GM12878 (cell line): ENCODE measurements at regions not wholly inside any gene's neighbourhood (a gene's known extent, or its start where the extent isn't known, plus 50 kb on each side); places are given as distances from the start of the nearest gene placed in this dataset.
A peak's percentile ranks its signal among the peaks of the same experiment; 100 is the strongest.

ENCODE experiments used
- ATF7 ChIP-seq: fragments of 450-650 bp; IDR thresholded peaks from 2 replicates; pipeline ENCODE4 v1.6.1; 2016; ENCODE audit warnings: low read depth, mild to moderate bottlenecking
- CREB1 ChIP-seq: IDR thresholded peaks from 2 replicates; pipeline ENCODE4 v1.6.1; 2012; ENCODE audit warnings: low read depth, mild to moderate bottlenecking, inconsistent platforms
- E4F1 ChIP-seq: fragments of 450-650 bp; IDR thresholded peaks from 2 replicates; pipeline ENCODE4 v1.6.1; 2018; ENCODE audit warnings: borderline replicate concordance, mild to moderate bottlenecking; ENCODE audit not compliant: partially characterized antibody
- EP300 ChIP-seq, 2 experiments: fragments of 150-350 bp in 1 of 2; IDR thresholded peaks; 2 replicates each; pipeline ENCODE4 v1.6.1; 2011 to 2012; ENCODE audit warnings: low read depth in 2 of 2, low read length in 2 of 2, borderline replicate concordance in 1 of 2, improper control_type of control experiment in 1 of 2, inconsistent platforms in 1 of 2; ENCODE audit not compliant: control insufficient read depth in 1 of 2
- HDAC2 ChIP-seq: fragments of 200-600 bp; sonication (generic); IDR thresholded peaks from 2 replicates; pipeline ENCODE4 v1.6.1; 2017
- HDAC6 ChIP-seq: fragments of 200-600 bp; sonication (generic); IDR thresholded peaks from one replicate; pipeline ENCODE4 v1.8.0; 2017; ENCODE audit warnings: antibody characterized with exemption; ENCODE audit not compliant: unreplicated experiment
- KAT2A ChIP-seq: conservative IDR thresholded peaks from 2 replicates; pipeline ENCODE4 v1.6.1; 2011; ENCODE audit warnings: low read depth, low read length; ENCODE audit not compliant: control insufficient read depth
- MYB ChIP-seq: fragments of 150-350 bp; IDR thresholded peaks from 2 replicates; pipeline ENCODE4 v1.6.1; 2014; ENCODE audit warnings: mild to moderate bottlenecking, low read depth, low read length, borderline replicate concordance
- POU2F2 ChIP-seq: IDR thresholded peaks from 3 replicates; pipeline ENCODE4 v1.6.1; 2011; ENCODE audit warnings: low read depth, mild to moderate bottlenecking, low read length, borderline replicate concordance
- RAD51 ChIP-seq: fragments of 450-650 bp; IDR thresholded peaks from 2 replicates; pipeline ENCODE4 v1.6.1; 2016; ENCODE audit warnings: moderate library complexity, mild to moderate bottlenecking, inconsistent platforms
- SRF ChIP-seq, 2 experiments: IDR thresholded peaks; 2 replicates each; pipeline ENCODE4 v1.6.1; 2011; ENCODE audit warnings: low read depth in 2 of 2, low read length in 2 of 2, mild to moderate bottlenecking in 1 of 2, moderate library complexity in 1 of 2
- STAT1 ChIP-seq: fragments of 450-650 bp; conservative IDR thresholded peaks from 2 replicates; pipeline ENCODE4 v1.6.1; 2014; ENCODE audit warnings: antibody characterized with exemption, mild to moderate bottlenecking
- STAT3 ChIP-seq: IDR thresholded peaks from 2 replicates; pipeline ENCODE4 v1.6.1; 2011; ENCODE audit warnings: low read depth, low read length, improper control_type of control experiment
- YY1 ChIP-seq: IDR thresholded peaks from 2 replicates; pipeline ENCODE4 v1.6.1; 2011; ENCODE audit warnings: low read depth, mild to moderate bottlenecking, low read length
- ZBTB4 ChIP-seq: fragments of 450-650 bp; formaldehyde crosslinking; IDR thresholded peaks from 2 replicates; pipeline ENCODE4 v1.4.0; 2022; ENCODE audit warnings: mild to moderate bottlenecking, moderate library complexity

GRCh38 chr6:27684264-27685211, 211.6 kb upstream of the ZNF184 start (continued):
- TF ChIP-seq HDAC6 (no peak), ATF7 (no peak), POU2F2 (no peak), MYB (no peak), STAT1 (no peak), SRF (IDR thresholded peaks at IDR 0.05; ENCODE audit: low read depth in 2 of 2, low read length in 2 of 2) (no peak), STAT3 (no peak), YY1 (0 out of 2 replicates have a peak, but pooled peaks have one; percentile 42), KAT2A (no peak), CREB1 (no peak), RAD51 (no peak), E4F1 (no peak), EP300 (IDR thresholded peaks at IDR 0.05; ENCODE audit: borderline replicate concordance in 1 of 2, control insufficient read depth in 1 of 2, low read depth in 2 of 2, low read length in 2 of 2) (peak in 1 of 2 experiments; percentile 39; a peak in 1 of 4 replicates), ZBTB4 (CRISPR knock-in tag) (no peak), HDAC2 (no peak)
